A549 (cell line): ENCODE measurements at regions not wholly inside any gene's neighbourhood (a gene's known extent, or its start where the extent isn't known, plus 50 kb on each side); places are given as distances from the start of the nearest gene placed in this dataset.

Experiments
- ATAC-seq, 2 experiments: fragments of 200-7000 bp in 1 of 2; fragments of >200 bp in 1 of 2; cut with Nextera tagmentation in 1 of 2; cut with Tn5 transposase in 1 of 2; 3 replicates each; pipeline versions ENCODE4 v1.8.0 to v1.9.1; 2018 to 2020; ENCODE audit warnings: mild to moderate bottlenecking in 1 of 2, moderate library complexity in 1 of 2
- CTCF ChIA-PET: fragments of 300-600 bp; sonication (Branson Sonifier 250); formaldehyde crosslinking; extraction: SDS; loops from one replicate; lab custom pipeline; 2021; ENCODE audit warnings: antibody characterized with exemption, inconsistent platforms; lab: Yijun Ruan, JAX
- POLR2A ChIA-PET: fragments of 350-600 bp; formaldehyde crosslinking; extraction: SDS; loops from one replicate; lab custom pipeline; 2021; ENCODE audit warnings: antibody characterized with exemption, inconsistent platforms; lab: Yijun Ruan, JAX
- DNase-seq, 2 experiments: peaks; one replicate each; pipeline versions ENCODE4 v3.0.0 to v3.0.0-alpha.2; 2011 to 2016; ENCODE audit warnings: low read depth in 1 of 2, low spot score in 1 of 2
- FAIRE-seq: peaks from 2 replicates; lab custom pipeline; 2011; peaks lifted over from hg19 to GRCh38; lab: Jason Lieb, UNC
- H3K27ac ChIP-seq, 2 experiments: fragments of >200 bp; sonication (Bioruptor Twin); formaldehyde crosslinking; 3 replicates each; pipeline ENCODE4 v1.5.1; 2016 to 2017
- H3K4me1 ChIP-seq: fragments of >200 bp; sonication (Bioruptor Twin); formaldehyde crosslinking; 3 replicates; pipeline ENCODE4 v1.6.1; 2016
- H3K4me2 ChIP-seq: fragments of >200 bp; sonication (Bioruptor Twin); formaldehyde crosslinking; 3 replicates; pipeline ENCODE4 v1.6.1; 2016
- H3K4me3 ChIP-seq: fragments of >200 bp; sonication (Bioruptor Twin); formaldehyde crosslinking; 3 replicates; pipeline ENCODE4 v1.5.1; 2016
- H3K9me3 ChIP-seq: fragments of >200 bp; sonication (Bioruptor Twin); formaldehyde crosslinking; 3 replicates; pipeline ENCODE4 v1.6.1; 2016
- CBX2 ChIP-seq: fragments of 200-600 bp; sonication (generic); IDR thresholded peaks from 2 replicates; pipeline ENCODE4 v1.6.1; 2016; ENCODE audit warnings: low read depth, mild to moderate bottlenecking, borderline replicate concordance
- CBX8 ChIP-seq: fragments of 200-600 bp; sonication (generic); IDR thresholded peaks from 2 replicates; pipeline ENCODE4 v1.6.1; 2016
- EHF ChIP-seq: fragments of 250-450 bp; sonication (Bioruptor Pico); IDR thresholded peaks from 2 replicates; pipeline ENCODE4 v1.5.0; 2020; ENCODE audit warnings: mild to moderate bottlenecking
- EHMT2 ChIP-seq: fragments of 200-600 bp; sonication (generic); IDR thresholded peaks from 2 replicates; pipeline ENCODE4 v1.6.1; 2016; ENCODE audit warnings: antibody characterized with exemption, low read depth, mild to moderate bottlenecking, moderate library complexity
- ESRRA ChIP-seq: fragments of 150-350 bp; IDR thresholded peaks from 2 replicates; pipeline ENCODE4 v1.6.1; 2014; ENCODE audit warnings: mild to moderate bottlenecking, low read length, borderline replicate concordance
- FOSB ChIP-seq: fragments of 250-450 bp; sonication (Bioruptor Pico); IDR thresholded peaks from 2 replicates; pipeline ENCODE4 v1.5.0; 2020; ENCODE audit warnings: mild to moderate bottlenecking, moderate library complexity
- FOSL2 ChIP-seq, 2 experiments: fragments of 450-650 bp in 1 of 2; fragments of >200 bp in 1 of 2; sonication (Bioruptor Twin) in 1 of 2; formaldehyde crosslinking; IDR thresholded peaks; 2 replicates each; pipeline versions ENCODE4 v1.5.0 to v1.6.1; 2016 to 2020; ENCODE audit warnings: mild to moderate bottlenecking in 1 of 2, moderate library complexity in 1 of 2
- GATA3 ChIP-seq: IDR thresholded peaks from 2 replicates; pipeline ENCODE4 v1.6.1; 2012; ENCODE audit warnings: borderline replicate concordance
- HEYL ChIP-seq: fragments of 250-450 bp; sonication (Bioruptor Pico); IDR thresholded peaks from 2 replicates; pipeline ENCODE4 v1.8.0; 2021; ENCODE audit warnings: mild to moderate bottlenecking, moderate library complexity
- JUNB ChIP-seq: fragments of >200 bp; sonication (Bioruptor Twin); formaldehyde crosslinking; IDR thresholded peaks from 2 replicates; pipeline ENCODE4 v1.6.1; 2016
- KDM1A ChIP-seq: fragments of 200-600 bp; sonication (generic); IDR thresholded peaks from 2 replicates; pipeline ENCODE4 v1.6.1; 2016; ENCODE audit warnings: low read depth, mild to moderate bottlenecking
- MAFK ChIP-seq: fragments of 450-650 bp; IDR thresholded peaks from 2 replicates; pipeline ENCODE4 v1.6.1; 2014; ENCODE audit not compliant: partially characterized antibody
- NR3C1 ChIP-seq: fragments of >200 bp; sonication (Bioruptor Twin); formaldehyde crosslinking; IDR thresholded peaks from 3 replicates; pipeline ENCODE4 v1.6.1; 2017
- PHF8 ChIP-seq: fragments of 200-600 bp; sonication (generic); IDR thresholded peaks from 2 replicates; pipeline ENCODE4 v1.6.1; 2016; ENCODE audit warnings: low read depth, mild to moderate bottlenecking, antibody characterized with exemption, moderate library complexity, borderline replicate concordance
- SMC3 ChIP-seq: fragments of >200 bp; sonication (Bioruptor Twin); formaldehyde crosslinking; IDR thresholded peaks from 3 replicates; pipeline ENCODE4 v1.6.1; 2018; ENCODE audit warnings: inconsistent platforms
- SREBF2 ChIP-seq: fragments of 450-650 bp; IDR thresholded peaks from 2 replicates; pipeline ENCODE4 v1.6.1; 2014; ENCODE audit warnings: mild to moderate bottlenecking, moderate library complexity
- ZC3H11A ChIP-seq: fragments of 450-650 bp; IDR thresholded peaks from 2 replicates; pipeline ENCODE4 v1.6.1; 2014; ENCODE audit warnings: antibody characterized with exemption, mild to moderate bottlenecking
- ZFP36 ChIP-seq: fragments of 450-650 bp; IDR thresholded peaks from 2 replicates; pipeline ENCODE4 v1.6.1; 2014; ENCODE audit warnings: borderline replicate concordance; ENCODE audit not compliant: partially characterized antibody
- WGBS: methylation state at CpG from one replicate; pipeline ENCODE4 v1.1.6; 2017; ENCODE audit errors: missing lambda C conversion rate; 5-methylcytosine and 5-hydroxymethylcytosine counted together
- TF ChIP-seq, protein P1 (sequence below): IDR thresholded peaks from 2 replicates; pipeline ENCODE4 v1.6.1; 2012; ENCODE audit warnings: low read depth, borderline replicate concordance
- TF ChIP-seq, protein P2 (sequence below): fragments of >200 bp; sonication (Bioruptor Twin); formaldehyde crosslinking; IDR thresholded peaks from 3 replicates; pipeline ENCODE4 v1.6.1; 2016
- TF ChIP-seq, protein P3 (sequence below): IDR thresholded peaks from 2 replicates; pipeline ENCODE4 v1.6.1; 2012
- TF ChIP-seq, protein P4 (sequence below): fragments of 250-450 bp; sonication (Bioruptor Pico); IDR thresholded peaks from 2 replicates; pipeline ENCODE4 v1.5.0; 2020; ENCODE audit warnings: low read depth, mild to moderate bottlenecking, moderate library complexity
- TF ChIP-seq, protein P5 (sequence below): fragments of 450-650 bp; IDR thresholded peaks from 2 replicates; pipeline ENCODE4 v1.6.1; 2014; ENCODE audit warnings: antibody characterized with exemption
- TF ChIP-seq, protein P6 (sequence below): IDR thresholded peaks from 2 replicates; pipeline ENCODE4 v1.6.1; 2012

DNA sequence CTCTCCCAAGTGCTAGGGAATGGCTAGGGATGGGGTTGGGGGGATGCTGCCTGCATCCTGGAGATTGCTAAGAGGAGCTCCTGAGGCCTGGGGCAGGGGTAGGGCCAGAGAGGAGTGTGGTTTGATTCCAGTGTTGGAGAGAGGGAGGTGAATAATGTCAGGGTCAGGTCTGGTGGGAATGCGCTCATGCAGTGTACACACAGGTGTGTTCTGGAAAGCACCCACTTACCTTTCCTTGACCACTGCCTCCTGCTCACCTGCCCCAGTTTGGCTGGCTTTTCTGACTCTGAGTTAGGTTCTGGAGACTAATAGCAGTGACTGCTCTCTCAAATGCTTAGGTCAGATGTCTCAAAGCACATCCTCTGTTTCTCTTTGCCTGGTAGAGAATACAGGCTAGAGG, 135.4 kb upstream of the BMPER start:
- 87% methylated on average over 1 of the region's 1 CpG for WGBS
- no peak overlapping the region for H3K4me2 ChIP-seq
- H3K4me1 ChIP-seq: 0 out of 3 replicates have a peak, but pooled peaks cover 4% of the 10 kb centered on the region
- no peak overlapping the region for H3K27ac ChIP-seq
- no peaks in the 10 kb centered on the region for H3K9me3 ChIP-seq
- ATAC-seq: no peak
- DNase-seq: no peak
- POLR2A ChIA-PET: no interaction called here
- TF ChIP-seq, protein P1, sequence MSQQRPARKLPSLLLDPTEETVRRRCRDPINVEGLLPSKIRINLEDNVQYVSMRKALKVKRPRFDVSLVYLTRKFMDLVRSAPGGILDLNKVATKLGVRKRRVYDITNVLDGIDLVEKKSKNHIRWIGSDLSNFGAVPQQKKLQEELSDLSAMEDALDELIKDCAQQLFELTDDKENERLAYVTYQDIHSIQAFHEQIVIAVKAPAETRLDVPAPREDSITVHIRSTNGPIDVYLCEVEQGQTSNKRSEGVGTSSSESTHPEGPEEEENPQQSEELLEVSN: no peak
- TF ChIP-seq NR3C1 (no peak), SMC3 (no peak), JUNB (no peak), CBX2 (no peak), PHF8 (no peak), CBX8 (no peak), MAFK (no peak), EHMT2 (no peak), FOSB (CRISPR knock-in tag) (no peak), KDM1A (no peak), EHF (CRISPR knock-in tag) (no peak)
- TF ChIP-seq, protein P2, sequence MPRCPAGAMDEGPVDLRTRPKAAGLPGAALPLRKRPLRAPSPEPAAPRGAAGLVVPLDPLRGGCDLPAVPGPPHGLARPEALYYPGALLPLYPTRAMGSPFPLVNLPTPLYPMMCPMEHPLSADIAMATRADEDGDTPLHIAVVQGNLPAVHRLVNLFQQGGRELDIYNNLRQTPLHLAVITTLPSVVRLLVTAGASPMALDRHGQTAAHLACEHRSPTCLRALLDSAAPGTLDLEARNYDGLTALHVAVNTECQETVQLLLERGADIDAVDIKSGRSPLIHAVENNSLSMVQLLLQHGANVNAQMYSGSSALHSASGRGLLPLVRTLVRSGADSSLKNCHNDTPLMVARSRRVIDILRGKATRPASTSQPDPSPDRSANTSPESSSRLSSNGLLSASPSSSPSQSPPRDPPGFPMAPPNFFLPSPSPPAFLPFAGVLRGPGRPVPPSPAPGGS: no peak
- TF ChIP-seq, protein P3, sequence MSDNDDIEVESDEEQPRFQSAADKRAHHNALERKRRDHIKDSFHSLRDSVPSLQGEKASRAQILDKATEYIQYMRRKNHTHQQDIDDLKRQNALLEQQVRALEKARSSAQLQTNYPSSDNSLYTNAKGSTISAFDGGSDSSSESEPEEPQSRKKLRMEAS: no peak
- TF ChIP-seq, protein P4, sequence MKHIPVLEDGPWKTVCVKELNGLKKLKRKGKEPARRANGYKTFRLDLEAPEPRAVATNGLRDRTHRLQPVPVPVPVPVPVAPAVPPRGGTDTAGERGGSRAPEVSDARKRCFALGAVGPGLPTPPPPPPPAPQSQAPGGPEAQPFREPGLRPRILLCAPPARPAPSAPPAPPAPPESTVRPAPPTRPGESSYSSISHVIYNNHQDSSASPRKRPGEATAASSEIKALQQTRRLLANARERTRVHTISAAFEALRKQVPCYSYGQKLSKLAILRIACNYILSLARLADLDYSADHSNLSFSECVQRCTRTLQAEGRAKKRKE (CRISPR knock-in tag): no peak
- no peak overlapping the region for H3K4me3 ChIP-seq
- no peak for FAIRE-seq
- CTCF ChIA-PET: interaction anchor here (0.8 to 1.3 kb wide), 2 partner anchors 10 to 85 kb away, joined by 3 read pairs; no protein-coding TSS in a partner anchor

DNA sequence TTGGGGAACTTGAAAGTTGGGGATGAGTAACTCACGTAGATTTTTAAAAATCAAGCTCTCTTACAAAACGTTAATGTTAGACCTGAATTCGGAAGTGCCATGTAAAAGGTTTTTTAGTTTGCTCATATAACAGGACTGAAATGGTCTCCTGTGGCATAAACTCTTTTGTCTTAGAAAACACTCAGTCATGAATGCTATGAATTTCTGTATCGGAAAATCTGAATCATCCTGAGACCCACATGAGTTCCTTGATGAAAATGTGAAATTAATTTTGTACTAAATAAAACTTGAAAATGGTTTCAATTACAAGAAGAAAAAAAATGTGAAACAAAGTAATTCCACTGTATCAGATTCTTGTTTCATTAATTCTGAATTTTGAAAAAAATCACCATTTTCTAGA, 134.8 kb upstream of the BMPER start:
- 73% methylated on average over 4 of the region's 4 CpGs for WGBS
- no peak for TF ChIP-seq GATA3
- no peak for TF ChIP-seq JUNB
- TF ChIP-seq, protein P4 (CRISPR knock-in tag): no peak
- TF ChIP-seq FOSL2 (IDR thresholded peaks at IDR 0.05): no peak
- TF ChIP-seq FOSL2 (CRISPR knock-in tag; IDR thresholded peaks at IDR 0.05): no peak
- no peak for TF ChIP-seq EHF (CRISPR knock-in tag)
- TF ChIP-seq, all 56 proteins: peak for 0
- ChIA-PET POLR2A (no interaction called here), CTCF (interaction anchor here (0.8 to 1.3 kb wide), 2 partner anchors 11 to 85 kb away, joined by 3 read pairs; no protein-coding TSS in a partner anchor)
- no peaks in the 10 kb centered on the region for H3K9me3 ChIP-seq
- DNase-seq: no peak
- no peak overlapping the region for H3K27ac ChIP-seq
- H3K4me1 ChIP-seq: no peaks in the 10 kb centered on the region
- FAIRE-seq: no peak
- no peak overlapping the region for H3K4me3 ChIP-seq
- H3K4me2 ChIP-seq: no peak overlapping the region
- ATAC-seq: no peak

DNA sequence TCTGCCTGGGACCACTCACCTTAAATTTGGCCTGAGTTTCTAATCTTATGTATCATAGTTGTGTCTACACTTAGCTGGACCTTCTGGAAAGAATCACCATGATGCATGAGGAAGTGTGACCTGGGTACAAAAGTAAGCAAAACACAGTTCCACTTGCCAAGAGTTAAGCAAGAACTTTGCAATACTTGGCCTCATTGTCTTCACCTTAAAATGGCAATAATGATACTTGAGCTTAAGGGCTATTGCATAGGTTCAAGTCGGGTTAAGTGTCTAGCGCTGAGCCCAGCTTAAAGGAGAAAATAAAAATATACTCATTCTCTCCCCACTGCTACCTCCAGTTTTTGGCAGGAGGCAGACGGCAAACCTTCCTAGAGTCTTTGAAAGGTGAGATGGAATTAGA, 133.9 kb upstream of the BMPER start:
- TF ChIP-seq NR3C1: no peak
- TF ChIP-seq, protein P5, sequence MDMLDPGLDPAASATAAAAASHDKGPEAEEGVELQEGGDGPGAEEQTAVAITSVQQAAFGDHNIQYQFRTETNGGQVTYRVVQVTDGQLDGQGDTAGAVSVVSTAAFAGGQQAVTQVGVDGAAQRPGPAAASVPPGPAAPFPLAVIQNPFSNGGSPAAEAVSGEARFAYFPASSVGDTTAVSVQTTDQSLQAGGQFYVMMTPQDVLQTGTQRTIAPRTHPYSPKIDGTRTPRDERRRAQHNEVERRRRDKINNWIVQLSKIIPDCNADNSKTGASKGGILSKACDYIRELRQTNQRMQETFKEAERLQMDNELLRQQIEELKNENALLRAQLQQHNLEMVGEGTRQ: no peak
- TF ChIP-seq ZC3H11A: no peak
- TF ChIP-seq SREBF2: no peak
- TF ChIP-seq EHF (CRISPR knock-in tag): no peak
- no peak for TF ChIP-seq ZFP36
- TF ChIP-seq ESRRA: no peak
- TF ChIP-seq HEYL (CRISPR knock-in tag): no peak
- TF ChIP-seq, protein P6, sequence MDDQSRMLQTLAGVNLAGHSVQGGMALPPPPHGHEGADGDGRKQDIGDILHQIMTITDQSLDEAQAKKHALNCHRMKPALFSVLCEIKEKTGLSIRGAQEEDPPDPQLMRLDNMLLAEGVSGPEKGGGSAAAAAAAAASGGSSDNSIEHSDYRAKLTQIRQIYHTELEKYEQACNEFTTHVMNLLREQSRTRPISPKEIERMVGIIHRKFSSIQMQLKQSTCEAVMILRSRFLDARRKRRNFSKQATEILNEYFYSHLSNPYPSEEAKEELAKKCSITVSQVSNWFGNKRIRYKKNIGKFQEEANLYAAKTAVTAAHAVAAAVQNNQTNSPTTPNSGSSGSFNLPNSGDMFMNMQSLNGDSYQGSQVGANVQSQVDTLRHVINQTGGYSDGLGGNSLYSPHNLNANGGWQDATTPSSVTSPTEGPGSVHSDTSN: no peak
- DNase-seq: no peak
- Histone ChIP-seq H3K9me3 (no peaks in the 10 kb centered on the region), H3K4me1 (no peaks in the 10 kb centered on the region), H3K27ac (no peak overlapping the region), H3K4me2 (no peak overlapping the region), H3K4me3 (no peak overlapping the region)
- ChIA-PET CTCF (interaction anchor here (1.2 kb wide), 2 partner anchors 10 to 14 kb away, joined by 3 read pairs; no protein-coding TSS in a partner anchor), POLR2A (no interaction called here)
- FAIRE-seq: no peak
- 44% methylated on average over 3 of the region's 3 CpGs for WGBS
- no peak for ATAC-seq
